Breast epithelium (tissue), 4 donors: ENCODE measurements at regions not wholly inside any gene's neighbourhood (a gene's known extent, or its start where the extent isn't known, plus 50 kb on each side); places are given as distances from the start of the nearest gene placed in this dataset.

Experiments
- DNase-seq, 2 donors: peaks; one replicate each; pipeline ENCODE4 v3.0.0-alpha.2; 2019; ENCODE audit warnings: low spot score in 2 of 2
- H3K27ac ChIP-seq, 2 donors: fragments of 200-600 bp; sonication (generic) in 1 of 2; one replicate each; pipeline ENCODE4 v1.5.1; 2016 to 2019; ENCODE audit warnings: mild to moderate bottlenecking in 1 of 2
- H3K27me3 ChIP-seq, 2 donors: fragments of 200-600 bp; sonication (generic) in 1 of 2; one replicate each; pipeline versions ENCODE4 v1.5.1 to v1.6.0; 2017 to 2019; ENCODE audit warnings: control low read depth in 1 of 2, mild to moderate bottlenecking in 1 of 2
- H3K36me3 ChIP-seq: fragments of 200-600 bp; one replicate; pipeline ENCODE4 v1.5.1; 2019
- H3K4me1 ChIP-seq, 2 donors: fragments of 200-600 bp; sonication (generic); one replicate each; pipeline ENCODE4 v1.5.1; 2016 to 2019; ENCODE audit warnings: control low read depth in 1 of 2
- H3K4me3 ChIP-seq, 3 donors: fragments of 200-600 bp; sonication (generic); 1 replicate in 2 of 3; 2 replicates in 1 of 3; pipeline ENCODE4 v1.5.1; 2016 to 2019; ENCODE audit warnings: mild to moderate bottlenecking in 3 of 3, moderate library complexity in 2 of 3
- H3K9me3 ChIP-seq, 2 donors: fragments of 200-600 bp; sonication (generic) in 1 of 2; one replicate each; pipeline ENCODE4 v1.5.1; 2016 to 2019; ENCODE audit warnings: control low read depth in 1 of 2
- POLR2A ChIP-seq: fragments of 450-650 bp; IDR thresholded peaks from one replicate; pipeline ENCODE4 v1.6.1; 2016; ENCODE audit warnings: antibody characterized with exemption, mild to moderate bottlenecking, moderate library complexity
- POLR2AphosphoS5 ChIP-seq, 3 donors: sonication (generic); formaldehyde crosslinking; IDR thresholded peaks; one replicate each; pipeline ENCODE4 v1.6.1; 2017; ENCODE audit warnings: antibody characterized with exemption in 3 of 3
- intact Hi-C: fragments of 100-400 bp; cut with DNase I; formaldehyde crosslinking; loops from one replicate; pipeline ENCODE4 v1.15.1; 2023; ENCODE audit warnings: low total_unique reads
- TF ChIP-seq, protein P1 (sequence below), 3 donors: fragments of 450-650 bp; IDR thresholded peaks; one replicate each; pipeline ENCODE4 v1.5.1; 2016 to 2017; ENCODE audit warnings: antibody characterized with exemption in 3 of 3, mild to moderate bottlenecking in 3 of 3, moderate library complexity in 3 of 3

DNA sequence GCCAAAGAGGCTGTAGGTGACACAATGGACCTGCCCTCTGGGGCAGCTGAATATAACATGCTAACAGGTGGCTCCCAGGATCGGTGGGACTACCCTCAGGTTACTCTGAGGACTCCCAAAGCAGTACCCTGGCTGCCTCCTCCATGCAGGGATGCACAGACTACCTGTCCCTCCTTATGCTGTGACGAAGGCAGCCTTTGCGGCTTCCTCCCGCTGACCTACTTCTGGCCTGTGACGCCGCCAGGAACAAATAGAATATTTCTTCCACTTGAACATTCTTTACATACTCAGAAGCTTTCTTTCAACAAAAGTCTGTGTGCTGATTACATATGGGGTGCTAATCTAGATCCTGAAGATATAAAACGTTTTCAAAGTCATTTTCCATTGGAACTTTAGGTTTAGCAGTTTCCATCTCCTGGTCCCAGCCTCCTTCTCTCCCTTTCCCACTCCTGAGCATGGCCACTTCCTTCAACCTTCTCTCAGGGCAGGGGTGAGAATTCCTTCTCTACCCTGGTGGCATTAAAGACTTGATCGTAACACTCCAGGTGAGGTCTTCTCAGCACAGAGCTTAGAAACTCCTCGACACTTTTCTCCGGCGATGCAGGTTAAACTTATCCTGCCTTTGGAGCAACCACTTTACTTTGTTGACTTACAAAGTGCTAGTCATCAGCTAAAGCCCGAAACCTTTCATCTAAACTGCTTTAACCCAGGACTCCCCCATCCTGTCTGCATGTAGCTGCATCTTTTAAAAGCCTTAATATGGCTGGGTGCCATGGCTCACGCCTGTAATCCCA lies 58.9 kb upstream of the STK17B start:
- no peaks in the 10 kb centered on the region for H3K36me3 ChIP-seq
- H3K27ac ChIP-seq, result peak overlapping the region; percentile 57 to 59
- no peaks in the 10 kb centered on the region for H3K27me3 ChIP-seq
- intact Hi-C loops, result no loop called here
- H3K9me3 ChIP-seq, result no peaks in the 10 kb centered on the region
- no peak for TF ChIP-seq POLR2AphosphoS5 (IDR thresholded peaks at IDR 0.05)
- TF ChIP-seq, protein P1, sequence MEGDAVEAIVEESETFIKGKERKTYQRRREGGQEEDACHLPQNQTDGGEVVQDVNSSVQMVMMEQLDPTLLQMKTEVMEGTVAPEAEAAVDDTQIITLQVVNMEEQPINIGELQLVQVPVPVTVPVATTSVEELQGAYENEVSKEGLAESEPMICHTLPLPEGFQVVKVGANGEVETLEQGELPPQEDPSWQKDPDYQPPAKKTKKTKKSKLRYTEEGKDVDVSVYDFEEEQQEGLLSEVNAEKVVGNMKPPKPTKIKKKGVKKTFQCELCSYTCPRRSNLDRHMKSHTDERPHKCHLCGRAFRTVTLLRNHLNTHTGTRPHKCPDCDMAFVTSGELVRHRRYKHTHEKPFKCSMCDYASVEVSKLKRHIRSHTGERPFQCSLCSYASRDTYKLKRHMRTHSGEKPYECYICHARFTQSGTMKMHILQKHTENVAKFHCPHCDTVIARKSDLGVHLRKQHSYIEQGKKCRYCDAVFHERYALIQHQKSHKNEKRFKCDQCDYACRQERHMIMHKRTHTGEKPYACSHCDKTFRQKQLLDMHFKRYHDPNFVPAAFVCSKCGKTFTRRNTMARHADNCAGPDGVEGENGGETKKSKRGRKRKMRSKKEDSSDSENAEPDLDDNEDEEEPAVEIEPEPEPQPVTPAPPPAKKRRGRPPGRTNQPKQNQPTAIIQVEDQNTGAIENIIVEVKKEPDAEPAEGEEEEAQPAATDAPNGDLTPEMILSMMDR (IDR thresholded peaks at IDR 0.05), result no peak
- TF ChIP-seq POLR2A, result no peak
- H3K4me1 ChIP-seq, result peaks cover 0 to 10% of the 10 kb centered on the region in 2 donors
- DNase-seq, result no peak
- H3K4me3 ChIP-seq, result no peak overlapping the region

DNA sequence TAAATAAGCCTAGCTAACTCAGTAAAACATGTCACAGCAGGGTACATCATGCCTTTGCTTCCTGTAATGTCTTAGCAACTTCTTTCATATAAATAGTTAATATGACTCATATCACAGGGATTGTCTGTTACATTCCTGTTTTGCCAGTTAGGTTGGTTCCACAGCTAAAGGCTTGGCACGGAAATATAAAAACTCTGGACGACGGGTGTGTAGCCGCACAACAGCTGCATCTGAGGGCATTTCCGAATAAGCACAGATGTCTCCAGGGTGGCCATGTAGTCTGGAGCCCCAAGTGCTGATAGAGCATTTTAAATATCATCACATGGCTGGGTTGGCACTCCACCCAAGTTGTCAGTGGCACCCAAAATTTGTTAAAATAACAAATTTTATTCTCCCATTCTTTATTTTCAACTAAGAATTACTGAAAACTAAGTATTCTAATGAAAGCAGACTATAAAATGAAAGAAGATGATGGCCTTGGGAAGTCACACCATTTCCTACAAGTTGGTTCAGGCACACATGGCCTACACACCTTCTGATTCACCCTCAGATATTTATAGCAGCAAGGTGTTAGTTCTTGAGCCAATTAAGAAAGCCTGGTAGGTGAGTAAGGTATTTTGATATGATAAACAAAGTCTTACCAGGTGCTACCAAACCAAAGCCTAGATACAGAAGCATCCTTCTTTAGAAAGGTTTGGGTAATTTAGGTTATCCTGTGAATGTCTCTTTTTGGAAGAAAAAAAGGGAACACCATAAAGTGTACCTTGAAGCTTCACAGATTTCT lies 61.8 kb upstream of the STK17B start:
- Histone ChIP-seq H3K36me3 (no peaks in the 10 kb centered on the region), H3K4me1 (peaks cover 0 to 10% of the 10 kb centered on the region in 2 donors), H3K4me3 (no peak overlapping the region), H3K9me3 (no peaks in the 10 kb centered on the region), H3K27me3 (no peaks in the 10 kb centered on the region), H3K27ac (peak overlapping the region; percentile 77 to 89)
- TF ChIP-seq, protein P1 (IDR thresholded peaks at IDR 0.05), result no peak
- TF ChIP-seq POLR2AphosphoS5 (IDR thresholded peaks at IDR 0.05) (peak in 1 of 3 donors; percentile 64), POLR2A (no peak)
- intact Hi-C loops, result no loop called here
- peak in 1 of 2 donors; percentile 82 for DNase-seq

GRCh38 chr2:196233805-196234475 lies 62.6 kb upstream of the STK17B start:
- no peak overlapping the region for H3K4me3 ChIP-seq
- peaks cover 0 to 10% of the 10 kb centered on the region in 2 donors for H3K4me1 ChIP-seq
- intact Hi-C loops, result no loop called here

DNA sequence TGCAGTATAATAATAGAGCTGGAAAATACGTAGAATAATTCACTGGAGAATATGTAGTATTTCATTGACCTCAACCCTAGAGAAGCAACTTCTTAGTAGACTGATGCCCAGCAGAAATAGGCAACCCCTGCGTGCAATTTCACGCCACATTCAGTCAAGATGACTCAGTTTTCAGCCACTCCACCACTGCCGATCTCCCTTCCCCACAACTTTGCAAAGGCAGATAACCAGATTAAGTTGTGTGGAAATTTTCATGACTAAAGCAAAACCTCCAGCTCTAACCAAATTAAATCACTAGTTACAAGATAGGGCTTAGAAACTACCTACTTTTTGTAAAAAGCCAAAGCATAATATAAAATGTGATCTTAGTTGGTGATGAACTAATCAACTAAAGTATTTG lies 63.3 kb upstream of the STK17B start:
- H3K4me3 ChIP-seq, result no peak overlapping the region
- no peaks in the 10 kb centered on the region for H3K27me3 ChIP-seq
- H3K9me3 ChIP-seq, result no peaks in the 10 kb centered on the region
- no peak for DNase-seq
- H3K36me3 ChIP-seq, result no peaks in the 10 kb centered on the region
- TF ChIP-seq, protein P1 (IDR thresholded peaks at IDR 0.05), result no peak
- no peak for TF ChIP-seq POLR2AphosphoS5 (IDR thresholded peaks at IDR 0.05)
- TF ChIP-seq POLR2A, result no peak
- H3K4me1 ChIP-seq, result peaks cover 0 to 10% of the 10 kb centered on the region in 2 donors
- peak overlapping the region in 1 of 2 donors; percentile 89 for H3K27ac ChIP-seq
- intact Hi-C loops, result no loop called here

More at GRCh38 chr2:196233805-196234475, 62.6 kb upstream of the STK17B start:
- Histone ChIP-seq H3K27ac (peak overlapping the region; percentile 77 to 89), H3K36me3 (no peaks in the 10 kb centered on the region), H3K27me3 (no peaks in the 10 kb centered on the region), H3K9me3 (no peaks in the 10 kb centered on the region)
- no peak for DNase-seq
- no peak for TF ChIP-seq POLR2AphosphoS5 (IDR thresholded peaks at IDR 0.05)
- TF ChIP-seq, protein P1 (IDR thresholded peaks at IDR 0.05), result no peak
- TF ChIP-seq POLR2A, result no peak
